ENCODE measurements at regions not wholly inside any gene's neighbourhood (a gene's known extent, or its start where the extent isn't known, plus 50 kb on each side); places are given as distances from the start of the nearest gene placed in this dataset.

- no peak for DNase-seq
Measured at GRCh38 chr4:38230821-38231563, 270.8 kb downstream of the PTTG2 start.

DNA sequence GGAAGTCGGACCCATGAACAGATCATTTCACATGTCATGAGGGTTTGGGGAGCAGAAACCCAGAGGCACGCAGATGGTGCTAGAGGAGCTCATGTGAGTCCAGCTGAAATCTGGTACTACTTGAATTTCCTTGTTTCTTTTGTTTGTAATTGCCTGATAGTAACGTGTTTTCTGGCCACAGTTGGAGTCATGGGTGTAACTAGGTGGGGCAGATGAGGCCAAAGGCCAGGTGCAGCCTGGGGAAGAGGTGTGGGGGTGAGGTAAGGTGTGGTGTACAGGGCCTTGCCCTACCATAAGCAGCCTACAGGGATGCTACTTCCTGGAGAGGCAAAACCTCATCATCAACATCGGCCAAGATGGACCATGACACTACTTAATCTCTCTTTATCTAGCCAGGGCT lies 271.4 kb downstream of the PTTG2 start:
- DNase-seq: no peak

- no peak for DNase-seq
Measured at GRCh38 chr4:38232741-38233140, 272.5 kb downstream of the PTTG2 start.

GRCh38 chr4:38233727-38234480 lies 273.7 kb downstream of the PTTG2 start:
- DNase-seq: no peak

GRCh38 chr4:38235354-38235753 lies 275.2 kb downstream of the PTTG2 start:
- no peak for DNase-seq

GRCh38 chr4:38236003-38236402 lies 275.8 kb downstream of the PTTG2 start:
- no peak for DNase-seq

- DNase-seq: no peak
Measured at GRCh38 chr4:38236503-38236902, 276.3 kb downstream of the PTTG2 start.

- DNase-seq: no peak
Measured at GRCh38 chr4:38237139-38237538, 276.9 kb downstream of the PTTG2 start.

- DNase-seq: no peak
Measured at GRCh38 chr4:38241541-38241940, 281.3 kb downstream of the PTTG2 start.

- no peak for DNase-seq
Measured at GRCh38 chr4:38242101-38242500, 281.9 kb downstream of the PTTG2 start.

GRCh38 chr4:38242822-38243387 lies 282.7 kb downstream of the PTTG2 start:
- DNase-seq: no peak

DNA sequence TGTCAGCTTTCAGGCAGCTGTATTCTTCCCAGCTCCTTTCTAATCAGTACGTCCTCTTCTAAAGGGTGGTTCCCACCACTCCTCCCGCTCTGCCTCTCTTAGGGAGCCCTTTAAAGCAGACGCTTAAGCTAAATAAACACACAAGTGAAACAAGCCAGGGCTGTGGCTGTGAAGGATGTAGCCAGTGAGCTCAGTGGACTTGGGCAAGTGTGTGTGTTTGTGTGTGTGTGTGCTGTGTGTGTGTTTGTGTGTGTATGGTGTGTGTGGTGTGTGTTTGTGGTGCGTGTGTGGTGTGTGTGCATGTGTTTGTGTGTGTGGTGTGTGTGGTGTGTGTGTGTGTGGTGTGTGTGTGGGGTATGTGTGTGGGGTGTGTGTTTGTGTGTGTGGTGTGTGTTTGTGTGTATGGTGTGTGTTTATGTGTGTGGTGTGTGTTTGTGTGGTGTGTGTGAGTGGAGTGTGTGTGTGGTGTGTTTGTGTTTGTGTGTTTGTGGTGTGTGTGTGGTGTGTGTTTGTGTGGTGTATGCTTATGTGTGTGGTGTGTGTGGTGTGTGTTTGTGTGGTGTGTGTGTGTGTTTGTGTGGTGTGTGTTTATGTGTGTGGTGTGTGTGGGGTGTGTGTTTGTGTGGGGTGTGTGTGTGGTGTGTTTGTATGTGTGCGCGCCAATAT lies 283.3 kb downstream of the PTTG2 start:
- no peak for DNase-seq

- DNase-seq: no peak
Measured at GRCh38 chr4:38254825-38255224, 294.6 kb downstream of the PTTG2 start.

DNA sequence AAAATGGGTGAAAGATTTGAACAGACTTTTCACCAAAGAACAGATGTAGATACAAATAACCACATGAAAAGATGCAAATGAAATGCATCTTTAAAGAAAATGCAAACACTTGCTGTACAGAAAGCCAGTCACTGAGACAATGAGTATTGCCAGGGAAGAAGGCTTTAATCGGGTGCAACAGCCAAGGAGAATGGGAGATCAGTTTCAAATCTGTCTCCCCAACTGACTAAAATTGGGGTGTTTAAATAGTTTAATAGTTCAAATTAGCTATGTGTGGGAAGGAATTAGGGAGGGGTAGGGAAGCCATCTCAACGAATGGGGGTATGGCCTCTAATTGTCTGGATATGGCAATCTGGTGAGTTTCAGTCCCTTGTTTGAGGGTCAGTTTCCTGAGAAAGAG lies 295.4 kb downstream of the PTTG2 start:
- no peak for DNase-seq

GRCh38 chr4:38266616-38267015 lies 306.4 kb downstream of the PTTG2 start:
- DNase-seq: peak in 9 of 14 donors; percentile 3 to 77 (median 16)

GRCh38 chr4:38268108-38268820 lies 308.1 kb downstream of the PTTG2 start:
- no peak for DNase-seq

GRCh38 chr4:38268837-38269236 lies 308.6 kb downstream of the PTTG2 start:
- DNase-seq: no peak

DNA sequence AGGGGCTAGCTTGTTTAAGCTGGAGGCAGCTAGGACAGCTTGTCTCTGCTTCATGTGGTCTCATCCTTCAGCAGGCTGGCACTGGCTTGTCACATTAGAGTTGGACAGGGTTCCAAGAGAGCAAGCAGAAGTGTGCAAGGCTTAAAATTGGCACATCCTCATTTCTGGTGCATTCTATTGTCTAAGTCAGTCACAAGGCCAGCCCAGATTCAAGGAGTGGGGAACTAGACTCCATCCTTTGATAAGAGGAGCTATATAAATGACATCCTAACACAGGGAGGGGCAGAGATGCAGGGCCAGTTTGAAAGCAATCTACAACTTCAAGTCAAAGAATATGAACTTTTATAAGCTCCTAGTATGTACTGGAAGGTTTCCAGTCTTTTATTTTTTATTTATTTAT lies 313.2 kb downstream of the PTTG2 start:
- DNase-seq: peak in 5 of 14 donors; percentile 10 to 64 (median 16)

DNA sequence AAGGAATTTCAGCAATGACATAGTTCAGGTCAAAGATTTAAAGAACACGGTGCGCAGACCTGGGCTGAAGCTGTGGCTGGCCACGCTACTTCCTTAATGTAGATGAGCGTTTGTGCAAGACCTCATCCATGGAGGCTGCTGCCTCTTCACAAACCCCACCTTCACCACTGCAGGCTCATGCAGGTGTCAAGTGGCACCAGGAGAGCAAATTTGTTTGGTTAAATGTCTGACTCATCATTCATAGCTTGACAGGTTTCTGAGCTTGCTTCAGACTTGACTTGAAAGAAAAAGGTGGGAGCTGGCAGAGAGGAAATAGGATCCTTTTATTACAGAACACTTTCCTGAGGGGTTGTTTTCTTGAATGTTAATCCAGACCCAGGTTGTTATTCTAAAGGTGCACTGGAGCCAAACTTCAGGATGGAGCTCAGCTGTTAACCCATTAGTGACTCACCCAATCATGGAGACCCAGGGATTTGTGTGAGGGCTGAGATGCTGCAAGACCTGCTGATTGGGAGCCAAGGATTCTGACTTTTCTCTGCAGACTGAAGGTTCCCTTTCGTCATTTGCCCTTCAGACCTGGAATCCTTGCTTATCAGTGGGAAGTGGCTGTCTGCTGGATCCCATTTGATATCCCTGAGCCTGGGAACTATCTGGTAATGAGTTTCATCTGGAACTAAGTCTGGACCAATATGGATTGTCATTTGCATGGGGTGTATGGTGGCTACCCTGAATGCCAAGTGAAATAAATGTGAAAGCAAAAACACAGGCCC lies 315.3 kb downstream of the PTTG2 start:
- no peak for DNase-seq

- DNase-seq: no peak
Measured at GRCh38 chr4:38278255-38278654, 318.1 kb downstream of the PTTG2 start.

DNA sequence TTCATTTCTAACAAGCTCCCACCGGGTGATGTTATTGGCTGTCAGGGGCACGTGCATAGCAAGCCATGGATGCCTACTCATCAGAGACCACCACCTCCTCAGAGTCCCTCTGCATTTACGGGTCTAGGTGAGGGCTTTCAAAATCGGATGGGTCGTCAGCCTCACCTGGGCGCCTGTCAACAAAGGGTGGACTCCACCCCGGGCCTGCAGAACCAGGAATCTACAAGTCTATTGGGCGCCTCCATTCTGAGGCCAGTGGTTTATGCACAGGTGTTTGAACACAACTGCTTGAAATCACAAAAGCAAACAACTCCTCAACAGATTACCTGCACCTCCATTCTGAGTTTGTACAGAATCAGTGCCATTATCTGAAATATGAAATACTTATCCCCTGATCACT lies 318.9 kb downstream of the PTTG2 start:
- no peak for DNase-seq
